GM21515 (cell line): ENCODE measurements at regions not wholly inside any gene's neighbourhood (a gene's known extent, or its start where the extent isn't known, plus 50 kb on each side); places are given as distances from the start of the nearest gene placed in this dataset.
"Not testable (repeated sequence)": the region's sequence is repeated elsewhere in the genome, so short reads cannot be mapped to it uniquely, and the experiment has no call there.

Experiments
- ATAC-seq: cut with Tn5 transposase; IDR thresholded peaks from one replicate; pipeline ENCODE4 v1.9.1; 2021; ENCODE audit not compliant: unreplicated experiment

DNA sequence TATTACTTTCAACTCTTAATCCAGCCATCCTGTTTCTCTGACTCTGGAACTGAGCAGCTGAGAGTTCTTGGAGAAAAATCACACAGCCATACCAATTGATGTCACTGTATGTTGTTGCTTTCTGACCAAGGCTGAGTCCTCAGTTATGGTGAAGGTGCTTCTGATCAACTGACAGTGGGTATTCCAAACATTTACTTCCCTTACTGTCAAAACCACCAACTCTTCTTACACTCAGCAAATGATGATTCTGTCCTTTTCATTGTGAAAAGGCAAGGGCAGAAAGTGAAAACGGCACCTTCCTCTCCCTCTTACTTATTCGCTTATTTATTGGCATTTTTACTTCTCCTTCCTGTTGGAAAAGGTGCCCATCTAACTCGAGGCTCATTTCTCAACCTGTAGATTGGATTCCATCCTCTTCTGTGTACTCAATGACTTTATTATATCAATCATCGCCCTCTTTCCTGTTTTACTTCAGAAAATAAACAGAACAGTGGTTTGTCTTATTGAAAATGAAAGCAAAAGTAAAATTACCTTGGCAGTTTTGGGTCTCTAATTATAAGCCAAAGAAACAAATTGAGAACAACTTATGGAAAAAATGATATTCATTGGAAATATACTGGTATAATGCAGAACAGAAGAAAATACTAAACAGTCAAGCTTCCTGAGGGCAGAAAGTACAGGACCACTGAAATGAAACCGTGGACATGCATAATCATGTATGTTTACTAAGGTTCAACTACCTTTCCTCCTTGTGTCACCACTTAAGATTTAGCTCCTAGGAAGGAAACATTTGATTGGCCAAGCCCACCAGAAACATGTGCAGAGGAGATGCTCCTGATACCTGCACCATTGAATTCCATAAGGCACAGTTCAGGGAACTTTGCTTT, 104.5 kb upstream of the CHD1 start:
- ATAC-seq, result peak; percentile 12

DNA sequence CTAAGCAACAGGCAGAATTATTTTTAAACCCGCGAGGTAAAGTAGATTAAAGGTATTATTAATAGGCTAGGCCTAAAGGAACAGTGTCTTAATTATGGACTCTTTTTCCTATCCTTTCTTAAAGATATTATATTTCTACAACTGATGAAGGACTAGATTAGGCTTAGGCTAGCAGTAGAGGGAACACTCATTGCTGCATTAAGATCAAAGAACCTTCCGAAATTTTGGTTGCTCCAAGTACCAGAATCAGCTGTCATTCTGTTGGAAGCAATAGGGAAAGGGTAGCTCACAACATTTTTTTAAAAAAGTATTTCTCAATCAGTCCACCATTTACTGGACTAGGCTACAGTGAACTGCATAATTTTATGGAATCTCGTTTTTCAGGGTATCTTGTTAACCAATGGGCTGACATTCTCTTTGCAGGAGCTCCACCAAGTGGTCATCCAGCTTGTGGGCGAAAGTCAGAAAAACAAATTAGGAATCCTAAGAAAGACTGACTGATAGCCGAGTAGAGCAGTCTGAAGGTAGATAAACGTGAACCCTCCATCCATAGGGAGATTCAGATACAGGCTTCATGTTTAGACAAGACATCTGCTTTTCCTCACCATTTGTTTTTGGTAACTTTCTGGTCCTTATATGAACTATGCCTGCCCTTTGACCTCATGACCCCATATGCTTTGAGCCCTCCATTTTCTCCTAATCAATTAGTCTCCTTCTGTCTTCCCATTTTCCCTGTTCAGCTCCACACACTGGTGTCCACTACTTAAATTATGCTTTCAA, 103.6 kb upstream of the CHD1 start:
- ATAC-seq, result peak; percentile 34

DNA sequence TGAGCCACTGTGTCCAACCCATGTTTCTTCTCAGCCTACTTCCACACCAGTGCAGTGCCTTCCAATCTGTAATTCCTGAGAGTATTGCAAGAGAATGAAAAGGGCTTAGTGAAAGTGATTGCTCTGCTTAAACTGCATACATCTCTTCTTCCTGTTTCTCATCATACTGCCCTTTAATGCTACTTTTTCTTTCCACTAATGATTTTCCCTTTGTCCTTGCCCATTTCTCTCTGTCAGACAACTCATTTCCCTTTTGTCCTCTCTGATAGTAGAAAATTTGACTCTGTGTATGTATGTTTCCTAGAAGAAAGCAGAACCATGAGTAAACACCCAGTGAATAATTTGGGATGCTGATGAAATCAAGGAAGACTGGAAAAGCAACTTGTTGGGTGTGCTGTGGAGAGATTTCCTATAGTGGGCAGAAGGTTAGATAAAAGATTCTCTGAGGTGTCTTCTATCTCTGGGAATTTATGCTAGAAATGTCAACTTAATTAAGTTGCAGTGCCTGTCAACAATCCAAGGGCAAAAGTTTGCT, 102.2 kb upstream of the CHD1 start:
- no peak for ATAC-seq

DNA sequence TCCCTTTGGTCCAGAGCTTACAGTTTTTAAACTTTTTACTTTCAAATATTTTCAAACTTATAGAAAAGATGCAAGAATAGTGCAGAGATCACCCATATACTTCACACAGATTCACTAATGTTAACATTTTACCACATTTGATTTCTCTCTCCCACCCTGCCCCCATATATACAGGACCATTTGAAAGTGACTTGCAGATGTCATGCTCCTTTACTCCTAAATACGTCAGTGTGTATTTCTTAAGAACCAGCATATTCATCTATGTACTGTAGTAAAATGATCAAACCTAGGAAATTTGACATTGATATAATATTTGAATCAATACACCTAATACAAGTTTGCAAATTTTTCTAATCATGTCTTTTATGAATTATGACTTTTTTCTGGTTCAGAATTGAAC, 100.4 kb upstream of the CHD1 start:
- ATAC-seq, result no peak

DNA sequence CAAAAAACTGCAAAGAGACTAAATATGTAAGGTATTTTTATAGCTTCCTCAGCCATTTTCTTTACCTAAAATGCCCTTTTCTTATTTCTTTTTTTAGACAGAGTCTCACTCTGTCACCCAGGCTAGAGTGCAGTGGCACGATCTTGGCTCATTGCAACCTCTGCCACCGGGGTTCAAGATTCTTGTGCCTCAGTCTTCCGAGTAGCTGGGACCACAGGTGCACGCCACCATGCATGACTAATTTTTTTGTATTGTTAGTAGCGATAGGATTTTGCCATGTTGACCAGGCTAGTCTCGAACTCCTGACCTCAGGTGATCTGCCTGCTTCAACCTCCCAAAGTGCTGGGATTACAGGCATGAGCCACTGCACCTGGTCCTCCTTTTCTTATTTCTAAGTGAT, 99.4 kb upstream of the CHD1 start:
- not testable (repeated sequence) for ATAC-seq

DNA sequence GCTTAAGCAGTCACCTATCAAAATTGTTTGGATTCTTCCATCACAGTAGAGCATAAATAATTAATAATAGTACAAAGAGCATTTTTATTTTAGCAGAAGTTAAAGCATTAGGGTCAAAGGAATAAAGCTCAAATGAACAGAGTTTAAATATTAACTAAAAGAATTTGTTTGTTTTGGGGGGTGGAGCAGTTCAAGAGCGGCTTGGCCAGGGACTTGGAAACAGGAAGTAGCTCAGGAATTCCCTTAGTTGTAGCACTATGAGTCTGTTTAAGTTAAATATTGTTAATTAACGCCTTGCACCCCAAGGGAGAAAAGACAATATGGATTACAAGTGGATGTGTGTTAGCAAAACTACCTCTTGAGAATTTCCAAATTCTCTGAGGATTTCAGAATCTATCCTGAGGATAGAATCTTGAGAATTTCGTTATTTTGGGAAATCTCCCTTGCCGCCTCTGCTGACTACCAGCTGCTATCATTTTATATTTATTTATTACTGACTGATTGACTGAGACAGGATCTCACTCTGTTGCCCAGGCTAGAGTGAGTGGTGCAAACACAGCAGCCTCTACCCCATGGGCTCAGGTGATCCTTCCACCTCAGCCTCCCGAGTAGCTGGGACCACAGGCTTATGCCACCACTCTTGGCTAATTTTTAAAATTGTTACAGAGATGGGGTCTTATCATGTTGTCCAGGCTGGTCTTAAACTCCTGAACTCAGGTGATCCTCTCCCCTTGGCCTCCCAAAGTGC, 96.7 kb upstream of the CHD1 start:
- ATAC-seq, result no peak

DNA sequence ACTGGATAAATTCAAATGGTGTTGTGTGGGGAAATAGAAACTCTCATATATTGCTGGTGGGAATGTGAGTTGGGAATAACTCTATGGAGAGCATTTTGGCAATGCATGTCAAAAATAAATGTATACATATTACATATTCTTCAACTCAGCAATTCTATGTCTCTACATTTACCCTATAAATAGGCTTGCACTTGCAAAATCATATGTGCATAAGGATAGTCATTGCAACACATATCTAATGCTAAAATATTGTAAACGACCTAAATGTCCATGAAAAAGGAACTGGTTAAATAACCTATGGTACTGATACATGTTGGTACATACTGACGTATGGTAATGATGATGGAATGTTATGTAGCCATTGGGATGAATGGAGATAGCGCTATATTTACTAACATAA, 94.5 kb upstream of the CHD1 start:
- no peak for ATAC-seq

DNA sequence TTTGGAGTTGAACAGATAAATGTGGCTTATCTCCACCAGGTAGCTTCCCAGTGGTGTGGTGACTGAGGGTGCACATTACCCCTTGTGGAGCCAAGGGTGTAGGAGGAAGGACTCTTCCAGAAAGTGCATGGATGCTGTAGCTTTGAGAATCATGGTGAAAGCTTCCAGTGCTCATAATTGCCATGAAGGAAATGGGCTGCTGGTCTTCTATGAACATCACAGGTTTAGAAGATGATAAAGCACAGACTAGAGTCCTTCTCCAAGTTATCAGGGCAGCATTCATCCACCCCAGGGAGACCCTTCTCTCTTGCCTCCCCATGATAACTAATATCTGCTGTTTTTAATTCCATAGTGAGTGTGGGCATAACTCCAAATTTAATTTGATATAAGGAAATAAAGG, 93.4 kb upstream of the CHD1 start:
- ATAC-seq, result no peak

DNA sequence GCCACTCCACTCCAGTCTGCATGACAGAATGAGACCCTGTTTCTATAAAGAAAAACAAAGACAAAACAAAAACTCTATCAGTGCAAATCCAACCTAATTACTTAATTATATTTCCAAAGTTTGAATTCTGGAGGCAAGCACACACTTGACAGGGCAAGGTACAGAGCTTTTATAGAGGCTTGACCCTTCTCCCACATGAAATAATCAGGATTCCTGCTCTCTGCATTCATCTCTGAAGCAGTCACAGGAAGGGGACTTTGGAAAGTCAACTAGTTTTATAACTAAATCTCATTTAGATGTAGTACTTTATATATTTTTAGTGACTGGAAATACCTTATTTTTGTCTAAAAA, 91.9 kb upstream of the CHD1 start:
- no peak for ATAC-seq

DNA sequence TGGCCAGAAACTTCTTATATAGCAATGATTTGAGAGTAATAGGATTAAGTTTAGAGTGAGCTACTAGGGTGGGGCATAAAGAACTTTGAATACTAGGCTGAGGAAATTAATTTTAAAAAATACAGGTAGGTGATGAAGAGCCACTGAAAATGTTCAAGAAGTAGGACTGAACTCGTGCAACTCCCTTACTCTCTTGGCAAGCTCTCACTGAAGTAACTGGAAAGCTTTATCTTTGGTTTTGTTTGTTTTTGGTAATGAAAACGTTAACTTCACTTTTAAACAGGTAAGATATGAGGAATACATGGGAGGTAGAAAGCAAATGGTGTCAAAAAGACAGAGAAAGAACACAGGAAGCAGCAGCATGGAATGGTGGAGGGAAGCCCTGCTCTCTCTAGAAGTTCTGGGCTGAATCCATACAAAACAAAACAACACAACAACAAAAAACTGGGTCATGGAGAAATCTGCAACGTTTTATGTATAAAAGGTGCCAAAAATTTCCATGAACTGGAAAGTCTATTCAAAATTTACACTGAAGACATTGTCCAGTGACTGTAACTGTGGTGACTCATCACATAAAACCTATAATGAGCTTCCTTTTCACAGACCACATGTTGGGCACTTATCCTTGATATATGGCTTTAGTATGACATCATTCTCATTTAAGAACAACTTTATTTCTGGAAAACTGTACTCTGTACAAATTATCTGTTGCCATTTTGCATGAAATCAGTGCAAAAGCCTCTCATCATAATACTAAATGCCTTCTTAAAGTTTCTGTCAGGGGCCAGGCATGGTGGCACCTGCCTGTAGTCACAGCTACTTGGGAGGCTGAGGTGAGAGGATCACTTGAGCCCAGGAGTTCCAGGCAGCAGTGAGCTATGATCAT, 91.2 kb upstream of the CHD1 start:
- no peak for ATAC-seq

DNA sequence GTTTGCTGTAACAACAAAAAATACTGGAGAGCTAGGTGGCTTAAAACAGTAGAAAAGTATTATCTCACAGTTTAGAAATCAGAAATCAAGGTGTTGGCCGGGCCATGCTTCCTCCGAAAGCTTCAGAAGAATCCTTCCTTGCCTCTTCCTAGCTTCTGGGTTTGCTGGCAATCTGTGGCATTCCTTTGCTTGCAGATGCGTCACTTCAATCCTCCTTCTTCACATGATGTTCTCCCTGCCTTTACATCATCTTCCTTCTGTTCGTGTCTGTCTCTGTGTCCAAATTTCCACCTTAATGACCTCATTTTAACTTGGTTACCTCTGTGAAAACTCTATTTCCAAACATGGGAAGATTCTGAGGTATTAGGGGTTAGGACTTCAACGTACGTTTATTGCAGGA, 90.4 kb upstream of the CHD1 start:
- no peak for ATAC-seq

DNA sequence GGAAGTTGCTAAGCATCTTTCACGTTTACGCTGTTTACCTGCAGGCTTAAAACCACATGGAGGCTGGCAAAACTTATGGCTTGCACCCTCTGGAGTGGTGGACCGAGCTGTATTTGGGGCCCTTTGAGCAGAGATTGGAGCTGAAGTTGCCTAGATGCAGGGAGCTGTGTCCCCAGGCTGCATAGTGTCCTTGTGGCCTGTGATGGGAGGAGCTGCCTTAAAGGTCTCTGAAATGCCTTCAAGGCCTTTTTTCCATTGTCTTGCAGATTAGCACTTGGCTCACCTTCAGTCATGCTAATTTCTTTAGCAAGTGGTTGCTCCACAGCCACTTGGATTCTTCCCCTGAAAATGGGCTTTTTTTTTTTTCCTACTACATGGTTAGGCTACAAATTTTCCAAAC, 81.5 kb upstream of the CHD1 start:
- no peak for ATAC-seq

DNA sequence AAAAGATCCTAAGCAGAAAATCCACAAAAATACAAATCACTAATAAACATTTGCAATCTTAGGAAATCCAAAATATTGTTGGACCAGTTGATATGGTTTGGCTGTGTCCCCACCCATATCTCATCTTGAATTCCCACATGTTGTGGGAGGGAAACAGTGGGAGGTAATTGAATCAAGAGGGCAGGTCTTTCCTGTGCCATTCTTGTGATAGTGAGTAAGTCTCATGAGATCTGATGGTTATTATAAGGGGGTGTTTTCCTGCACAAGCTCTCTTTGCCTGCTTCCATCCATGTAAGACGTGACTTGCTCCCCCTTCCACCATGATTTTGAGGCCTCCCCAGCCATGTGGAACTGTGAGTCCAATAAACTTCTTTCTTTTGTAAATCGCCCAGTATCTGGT, 79.2 kb upstream of the CHD1 start:
- ATAC-seq, result not testable (repeated sequence)

DNA sequence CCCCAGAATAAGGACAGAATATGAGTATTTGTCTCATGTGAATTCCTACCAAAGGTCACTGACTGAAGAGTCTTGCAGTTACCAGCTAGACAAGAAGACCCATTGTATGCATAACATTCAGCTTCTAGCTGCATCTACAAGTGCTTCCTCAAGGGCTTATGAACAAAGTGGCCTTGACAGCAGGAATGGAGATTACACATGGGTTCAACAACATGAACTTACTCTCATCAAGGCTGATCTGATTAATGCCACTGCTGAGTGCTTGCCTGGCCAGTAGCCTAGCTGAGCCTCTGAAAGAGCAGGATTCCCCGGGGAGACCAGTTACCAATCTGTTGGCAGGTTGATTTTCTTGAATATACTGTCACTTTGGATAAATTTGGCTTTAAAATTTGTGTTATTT, 76.7 kb upstream of the CHD1 start:
- ATAC-seq, result peak; percentile 13

DNA sequence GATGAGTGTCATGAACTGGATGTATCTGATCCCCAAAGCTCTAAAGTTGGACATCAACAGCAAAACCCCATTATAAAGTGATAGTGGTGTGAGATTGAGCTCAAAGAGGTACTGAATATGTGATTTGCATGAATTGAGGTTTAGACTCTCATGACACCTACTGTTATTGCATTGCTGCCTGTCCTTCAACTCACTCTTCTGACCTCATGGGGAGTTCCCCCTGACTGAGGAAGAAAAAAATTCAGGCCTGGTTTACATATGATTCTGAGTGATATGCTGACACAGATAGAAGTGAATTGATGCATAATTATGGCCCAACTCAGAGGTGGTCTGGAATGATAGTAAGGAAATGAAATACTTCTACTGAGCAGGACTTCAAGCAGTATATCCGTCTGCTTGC, 76.2 kb upstream of the CHD1 start:
- peak; percentile 99 for ATAC-seq

DNA sequence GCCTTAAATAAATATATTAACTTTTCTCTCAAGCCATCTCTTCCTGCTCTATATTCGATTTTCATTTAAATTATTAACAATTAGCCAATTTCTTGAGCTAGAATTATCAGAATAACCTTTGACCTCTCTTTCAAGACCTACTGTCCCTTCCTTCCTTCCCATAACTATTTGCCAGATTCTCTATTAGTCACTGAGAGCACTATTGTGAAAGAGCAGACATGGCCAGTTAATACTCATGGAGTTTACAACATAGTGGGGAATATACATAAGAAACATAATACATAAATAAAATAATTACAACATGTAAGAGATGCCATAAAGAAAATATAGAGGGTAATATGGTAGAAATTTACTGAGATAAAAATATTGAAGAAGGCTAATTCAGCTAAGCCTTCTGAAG, 72.1 kb upstream of the CHD1 start:
- no peak for ATAC-seq

DNA sequence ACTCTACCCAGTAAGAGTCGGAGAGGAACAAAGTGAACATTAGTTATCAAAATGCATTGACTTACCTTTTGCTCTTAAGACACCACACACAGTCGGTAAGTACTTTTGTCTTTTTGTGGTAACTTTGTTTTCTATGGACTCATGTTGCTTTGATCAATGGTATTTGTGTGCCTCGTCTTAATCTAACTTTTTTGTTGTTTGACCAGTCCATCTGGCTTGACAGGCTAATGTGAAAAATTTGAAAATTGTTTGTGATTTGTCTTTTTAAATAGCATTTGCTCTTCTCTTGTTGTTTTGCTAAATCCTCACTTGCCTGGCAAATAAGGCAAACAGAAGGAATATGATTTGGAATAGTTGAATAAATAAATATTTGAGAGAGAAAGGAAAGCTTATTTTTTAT, 71.4 kb upstream of the CHD1 start:
- ATAC-seq, result no peak

DNA sequence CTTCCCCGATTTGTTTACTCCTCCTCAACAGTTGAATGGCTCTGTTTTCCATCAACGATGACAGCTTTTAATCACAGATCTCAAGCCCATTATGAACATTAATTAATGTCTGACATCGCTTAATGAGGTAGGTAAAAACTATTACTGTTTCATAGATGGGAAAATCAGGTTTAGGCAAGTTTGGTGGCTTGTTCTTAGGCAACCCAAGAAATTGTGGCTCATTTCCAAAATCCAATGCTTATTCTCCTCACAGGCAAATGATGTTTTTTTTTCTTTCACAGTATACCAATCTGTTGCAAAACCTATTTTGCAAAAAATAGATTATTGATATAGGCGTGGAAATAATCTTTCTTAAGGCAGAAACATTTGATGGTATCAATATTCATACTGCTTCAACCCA, 70.8 kb upstream of the CHD1 start:
- ATAC-seq, result no peak

DNA sequence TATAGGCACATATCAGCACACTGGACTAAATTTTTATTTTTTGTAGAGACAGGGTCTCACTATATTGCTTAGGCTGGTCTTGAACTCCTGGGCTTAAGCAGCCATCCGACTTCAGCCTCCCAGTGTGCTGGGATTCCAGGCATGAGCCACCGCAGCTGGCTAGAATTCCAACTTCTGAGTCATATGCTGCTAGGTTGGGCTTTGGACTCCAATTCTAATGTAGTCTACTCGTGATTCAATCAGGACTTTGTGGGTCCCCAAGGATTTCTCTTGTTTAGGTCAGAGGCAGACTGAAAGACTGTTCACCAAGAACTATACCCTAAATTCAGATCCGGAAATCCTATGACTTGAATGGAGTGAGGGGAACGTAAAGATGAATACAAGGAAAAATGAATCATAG, 68.2 kb upstream of the CHD1 start:
- ATAC-seq, result no peak

DNA sequence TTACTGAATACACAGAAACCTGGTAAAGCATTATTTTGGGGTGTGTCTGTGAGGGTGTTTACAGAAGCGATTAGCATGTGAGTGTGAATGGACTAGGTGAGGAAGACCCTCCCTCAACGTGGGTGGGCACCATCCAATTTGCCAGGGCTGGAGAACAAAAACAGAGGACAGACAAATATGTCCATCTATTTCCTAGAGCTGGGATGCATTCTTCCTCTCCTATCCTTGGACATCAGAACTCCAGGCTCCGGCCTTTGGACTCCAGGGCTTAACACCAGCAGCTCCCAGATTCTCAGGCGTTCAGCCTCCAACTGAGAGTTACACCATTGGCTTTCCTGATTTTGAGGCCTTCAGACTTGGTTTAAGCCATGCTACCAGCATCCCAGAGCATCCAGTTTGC, 65.8 kb upstream of the CHD1 start:
- no peak for ATAC-seq

DNA sequence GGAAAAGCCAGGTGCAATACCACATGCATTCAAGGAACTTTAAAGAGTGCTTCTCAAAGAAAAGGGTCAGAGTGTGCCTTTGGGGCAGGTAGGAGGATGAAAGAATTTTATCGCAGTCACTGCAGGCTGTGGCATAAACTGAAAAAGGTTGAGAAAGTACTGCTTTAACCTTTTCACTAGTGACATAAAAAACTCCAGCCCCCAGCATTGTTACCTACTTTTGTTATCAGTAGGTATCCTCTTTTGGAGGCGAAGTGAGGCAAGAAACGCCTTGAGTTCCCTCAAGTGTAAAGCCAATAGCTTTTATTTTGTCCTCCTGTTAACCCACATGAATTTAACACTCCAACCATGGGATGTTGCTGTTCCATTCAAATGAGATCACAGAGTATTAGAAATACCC, 64.7 kb upstream of the CHD1 start:
- ATAC-seq, result no peak
